Breast epithelium (tissue), 3 donors: ENCODE measurements at regions not wholly inside any gene's neighbourhood (a gene's known extent, or its start where the extent isn't known, plus 50 kb on each side); places are given as distances from the start of the nearest gene placed in this dataset.

Source experiments
- CTCF ChIP-seq, 3 donors: fragments of 450-650 bp; IDR thresholded peaks; one replicate each; pipeline ENCODE4 v1.5.1; 2016 to 2017; ENCODE audit warnings: antibody characterized with exemption in 3 of 3, mild to moderate bottlenecking in 3 of 3, moderate library complexity in 3 of 3
- POLR2A ChIP-seq: fragments of 450-650 bp; IDR thresholded peaks from one replicate; pipeline ENCODE4 v1.6.1; 2016; ENCODE audit warnings: antibody characterized with exemption, mild to moderate bottlenecking, moderate library complexity
- POLR2AphosphoS5 ChIP-seq, 3 donors: sonication (generic); formaldehyde crosslinking; IDR thresholded peaks; one replicate each; pipeline ENCODE4 v1.6.1; 2017; ENCODE audit warnings: antibody characterized with exemption in 3 of 3

GRCh38 chr1:78792756-78793155 lies 143.1 kb downstream of the IFI44 start:
- TF ChIP-seq CTCF (IDR thresholded peaks at IDR 0.05) (no peak), POLR2A (no peak), POLR2AphosphoS5 (IDR thresholded peaks at IDR 0.05) (no peak)
